NCI-H2196 (cell line): ENCODE measurements at regions not wholly inside any gene's neighbourhood (a gene's known extent, or its start where the extent isn't known, plus 50 kb on each side); places are given as distances from the start of the nearest gene placed in this dataset.
A peak's percentile ranks its signal among the peaks of the same experiment; 100 is the strongest.

Experiments used
- DNase-seq: peaks from one replicate; lab custom pipeline; 2025; ENCODE audit not compliant: unreplicated experiment; lab: John Stamatoyannopoulos, UW

- DNase-seq = peak; percentile 9
These were observed 2257.5 kb upstream of the C9orf72 start for GRCh38 chr9:29830821-29831220.

- no peak for DNase-seq
These were observed 2265.3 kb upstream of the C9orf72 start for GRCh38 chr9:29838491-29839020.

GRCh38 chr9:29844251-29844650 lies 2271.0 kb upstream of the C9orf72 start:
- DNase-seq = no peak

GRCh38 chr9:29850664-29851063 lies 2277.4 kb upstream of the C9orf72 start:
- DNase-seq = no peak

DNA sequence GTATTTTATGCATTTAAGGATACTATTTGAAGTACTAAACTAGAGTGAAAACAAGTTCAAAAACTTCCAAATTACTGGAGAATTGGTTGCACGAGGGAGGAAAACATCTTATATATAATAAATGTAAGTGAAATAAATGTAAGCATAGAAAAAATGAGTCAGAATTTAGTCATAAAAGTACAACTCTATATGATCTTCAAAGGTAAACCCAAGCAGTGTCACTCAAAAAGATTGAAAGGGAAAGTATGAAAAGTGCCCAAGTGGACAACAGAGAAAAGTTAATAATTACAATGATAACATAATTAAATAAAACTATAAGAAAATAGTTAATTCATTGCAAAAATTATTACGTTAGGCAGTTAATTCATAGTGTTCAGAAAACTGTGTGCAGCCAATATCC lies 2288.5 kb upstream of the C9orf72 start:
- DNase-seq = no peak

GRCh38 chr9:29865764-29866313 lies 2292.6 kb upstream of the C9orf72 start:
- DNase-seq = no peak

- DNase-seq = no peak
These were observed 2293.3 kb upstream of the C9orf72 start for GRCh38 chr9:29866556-29866955.

GRCh38 chr9:29873579-29873978 lies 2300.3 kb upstream of the C9orf72 start:
- no peak for DNase-seq

DNA sequence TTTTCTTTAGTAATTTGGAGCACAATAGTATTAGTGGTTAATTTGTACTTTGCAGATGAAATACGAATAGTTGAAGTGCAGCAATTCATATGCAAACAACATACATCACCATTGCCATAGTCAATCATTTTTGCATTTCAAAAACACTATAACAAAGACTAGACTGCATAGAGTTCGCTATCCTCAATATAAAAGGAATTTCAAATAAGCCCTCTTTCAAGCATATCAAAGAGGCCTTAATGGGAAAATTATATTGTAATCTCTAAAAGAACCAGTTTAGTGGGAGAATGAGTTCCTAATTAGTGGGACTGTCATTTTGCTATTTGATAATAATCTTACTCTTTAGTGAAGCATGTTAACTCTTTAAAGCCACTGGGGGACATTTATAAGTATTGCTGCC lies 2302.3 kb upstream of the C9orf72 start:
- DNase-seq = no peak

GRCh38 chr9:29882767-29883166 lies 2309.5 kb upstream of the C9orf72 start:
- DNase-seq = no peak

DNA sequence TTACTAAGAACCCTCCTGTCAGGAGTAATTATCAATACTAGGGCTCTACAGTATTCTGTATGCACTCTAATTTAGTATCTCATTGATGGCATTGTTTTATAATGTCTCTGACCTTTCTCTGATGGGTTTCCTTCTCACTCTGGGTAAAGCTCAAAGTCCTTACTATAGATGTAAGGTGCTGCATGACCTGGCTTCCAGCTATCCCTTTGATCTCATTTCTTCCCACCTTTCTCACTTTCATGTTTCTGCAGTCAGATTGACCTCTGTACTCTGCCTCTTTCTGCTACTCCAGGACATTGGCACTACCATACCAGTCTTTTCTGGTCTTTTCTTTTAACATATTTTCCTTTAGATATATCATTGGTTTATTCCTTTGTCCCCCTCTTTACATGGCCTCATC lies 2332.8 kb upstream of the C9orf72 start:
- DNase-seq = no peak

GRCh38 chr9:29928072-29928471 lies 2354.8 kb upstream of the C9orf72 start:
- no peak for DNase-seq

- no peak for DNase-seq
These were observed 2366.3 kb upstream of the C9orf72 start for GRCh38 chr9:29939559-29939958.

DNA sequence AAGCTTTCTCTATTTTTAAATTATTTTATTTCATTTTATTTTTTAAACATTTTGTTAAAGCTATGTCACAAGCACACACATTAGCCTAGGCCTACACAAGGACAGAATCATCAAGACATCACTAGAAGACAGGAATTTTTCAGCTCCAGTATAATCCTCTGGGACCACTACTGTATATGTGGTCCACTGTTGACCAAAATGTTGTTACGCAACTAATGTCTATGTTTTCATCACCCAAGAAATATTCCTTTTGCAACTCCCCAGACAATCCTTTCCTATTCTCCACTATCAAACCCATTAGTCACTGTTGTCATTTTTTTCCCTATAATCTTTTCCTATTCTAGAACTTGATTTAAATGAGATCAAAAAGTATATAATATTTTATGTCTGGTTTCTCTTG lies 2371.7 kb upstream of the C9orf72 start:
- DNase-seq = no peak

GRCh38 chr9:29958469-29958868 lies 2385.2 kb upstream of the C9orf72 start:
- DNase-seq = no peak

DNA sequence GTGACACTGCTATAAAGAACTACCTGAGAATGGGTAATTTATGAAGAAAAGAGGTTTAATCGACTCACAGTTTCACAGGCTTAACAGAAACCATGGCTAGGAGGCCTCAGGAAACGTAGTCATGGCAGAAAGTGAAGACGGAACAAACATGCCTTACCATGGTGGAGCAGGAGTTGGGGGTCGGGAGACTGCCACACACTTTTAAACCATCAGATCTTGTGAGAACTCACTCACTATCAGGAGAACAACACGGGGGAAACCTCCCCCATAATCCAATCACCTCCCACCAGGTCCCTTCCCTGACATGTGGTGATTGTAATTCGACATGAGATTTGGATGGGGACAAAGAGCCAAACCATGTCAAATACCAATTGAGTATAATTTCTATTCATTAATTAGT lies 2392.6 kb upstream of the C9orf72 start:
- no peak for DNase-seq

DNA sequence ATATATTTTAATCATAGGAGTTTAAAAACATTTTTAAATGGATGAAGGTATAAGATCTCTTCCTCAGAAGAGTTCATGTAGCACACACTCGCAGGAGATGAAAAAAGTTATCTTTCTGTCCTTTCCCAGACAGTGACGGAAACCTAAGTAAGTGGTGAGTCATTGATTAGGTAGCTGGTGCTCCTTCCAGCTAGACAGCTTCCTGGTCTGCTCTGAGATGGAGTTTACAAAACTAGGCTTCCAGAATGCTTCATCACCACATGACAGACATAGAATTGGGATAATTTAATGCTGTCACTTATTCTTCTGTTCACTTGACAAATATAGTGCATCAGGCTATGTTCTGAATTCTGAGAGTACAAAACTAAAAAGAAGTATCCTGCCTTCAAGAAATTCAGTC lies 2393.0 kb upstream of the C9orf72 start:
- no peak for DNase-seq

DNA sequence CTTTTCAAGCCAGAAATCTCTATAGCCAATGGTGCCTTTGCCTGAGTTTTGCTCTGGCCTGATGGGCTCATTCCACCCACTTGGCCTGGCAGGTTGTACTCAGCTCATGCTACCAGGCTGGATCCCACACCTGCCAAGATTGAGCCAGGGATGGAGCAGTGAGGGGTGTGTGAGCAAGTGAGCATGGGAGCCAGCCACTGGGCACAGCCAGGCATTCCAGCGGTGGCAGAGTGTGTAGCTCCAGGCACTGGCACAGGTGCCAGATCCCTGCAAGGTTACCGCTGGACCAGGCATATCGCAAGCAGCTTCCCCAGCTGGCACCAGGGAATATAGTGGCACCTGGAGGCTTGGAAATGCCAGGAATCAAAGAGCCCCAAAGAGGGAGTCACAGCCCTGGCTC lies 2395.6 kb upstream of the C9orf72 start:
- DNase-seq = no peak

DNA sequence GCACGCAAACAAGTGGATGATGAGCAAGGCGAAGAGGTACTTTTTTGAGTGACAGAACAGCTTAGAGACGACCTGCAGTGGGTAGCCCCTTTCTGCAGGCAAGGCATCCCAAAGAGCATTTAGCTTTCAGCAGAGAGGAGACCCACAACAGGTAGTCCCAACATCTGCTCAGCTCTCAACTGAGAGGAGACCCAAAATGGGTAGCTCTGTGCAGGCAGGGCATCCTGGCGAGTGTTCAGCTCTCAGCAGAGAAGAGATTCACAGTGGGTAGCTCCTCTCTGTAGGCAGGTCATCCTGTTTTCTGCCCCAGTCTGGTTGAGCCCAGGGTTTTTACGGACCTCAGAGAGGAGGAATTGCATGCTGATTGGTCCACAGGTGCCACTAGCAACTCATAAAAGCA lies 2396.1 kb upstream of the C9orf72 start:
- DNase-seq = no peak

DNA sequence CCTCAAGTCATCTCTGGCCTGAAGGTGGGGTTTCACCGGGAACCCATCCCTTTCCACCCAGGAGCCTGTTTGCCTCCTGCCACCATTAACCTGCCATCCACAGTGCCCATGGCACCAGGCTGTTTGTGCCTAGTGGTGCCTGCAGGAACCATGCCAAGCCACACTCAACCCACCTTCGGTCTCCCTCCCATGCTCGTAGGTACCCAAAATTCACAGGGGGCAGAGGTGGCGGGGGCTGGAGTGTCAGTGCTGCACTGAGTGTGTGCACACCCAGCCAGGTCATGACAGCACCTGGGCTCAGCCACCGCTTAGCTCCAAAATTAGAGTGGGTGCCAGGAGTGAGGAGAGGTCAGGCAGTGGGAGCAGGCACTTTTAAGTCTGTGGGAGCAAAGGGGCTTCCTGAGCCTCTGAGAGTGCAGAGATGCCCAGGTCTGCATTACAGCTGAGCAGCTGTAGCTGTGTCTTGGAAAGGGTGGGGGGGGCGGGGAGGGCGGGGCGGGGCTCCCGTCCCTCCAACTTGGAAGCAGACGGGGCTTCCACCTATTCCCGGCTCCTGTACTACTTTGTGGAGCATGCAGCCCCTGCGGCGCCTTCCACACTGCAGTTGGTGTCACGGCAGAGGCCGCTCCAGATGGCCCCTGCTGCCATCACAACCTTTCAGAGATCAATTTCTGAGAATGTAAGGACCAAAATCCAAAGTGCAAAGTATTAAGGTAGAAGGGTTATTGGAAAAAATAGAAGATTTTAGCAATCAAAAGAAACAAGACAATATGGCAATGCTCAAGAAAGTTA lies 2396.8 kb upstream of the C9orf72 start:
- DNase-seq = no peak

DNA sequence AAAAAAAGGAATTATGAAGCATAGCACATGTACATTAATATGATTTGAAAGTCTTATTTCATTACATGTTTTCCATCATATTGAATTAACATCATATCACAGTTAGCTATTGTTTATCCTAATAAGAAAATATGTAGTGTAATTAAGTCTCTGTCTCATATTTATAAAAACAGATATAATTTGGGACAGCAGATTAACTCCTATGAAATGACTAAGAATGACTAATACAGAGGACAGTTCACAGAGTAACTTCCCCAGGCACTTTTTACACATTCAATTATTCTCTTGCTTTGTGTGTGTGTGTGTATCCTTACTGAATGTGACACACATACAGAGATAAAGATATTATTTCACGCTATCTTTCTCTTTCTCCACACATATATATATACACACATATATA lies 2400.9 kb upstream of the C9orf72 start:
- DNase-seq = no peak

- DNase-seq = no peak
These were observed 2403.7 kb upstream of the C9orf72 start for GRCh38 chr9:29976981-29977380.

DNA sequence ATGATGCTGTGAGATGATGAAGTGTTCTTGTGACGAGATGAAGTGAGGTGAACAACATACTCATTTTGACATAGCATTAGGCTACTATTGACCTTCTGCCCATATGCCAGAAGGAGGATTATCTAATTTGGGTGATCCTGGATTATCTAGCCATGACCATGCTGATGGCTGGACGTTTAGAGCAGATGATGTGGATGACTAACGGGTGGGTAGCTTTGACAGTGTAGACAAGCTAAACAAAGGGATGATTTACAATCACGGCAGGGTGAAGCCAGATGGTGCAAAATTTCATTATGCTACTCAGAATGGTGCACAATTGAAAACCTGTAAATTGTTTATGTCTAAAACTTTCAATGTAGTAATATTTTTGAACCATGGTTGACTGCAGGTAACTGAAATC lies 2403.4 kb upstream of the ACO1 start:
- no peak for DNase-seq
